Globus pallidus (tissue), 1 donor: ENCODE measurements at regions not wholly inside any gene's neighbourhood (a gene's known extent, or its start where the extent isn't known, plus 50 kb on each side); places are given as distances from the start of the nearest gene placed in this dataset.

Experiments
- DNase-seq: peaks from one replicate; pipeline ENCODE4 v3.0.0-alpha.2; 2015; ENCODE audit warnings: low spot score

- DNase-seq: no peak
These were observed 73.8 kb upstream of the SESN3 start for GRCh38 chr11:95304777-95305176.

DNA sequence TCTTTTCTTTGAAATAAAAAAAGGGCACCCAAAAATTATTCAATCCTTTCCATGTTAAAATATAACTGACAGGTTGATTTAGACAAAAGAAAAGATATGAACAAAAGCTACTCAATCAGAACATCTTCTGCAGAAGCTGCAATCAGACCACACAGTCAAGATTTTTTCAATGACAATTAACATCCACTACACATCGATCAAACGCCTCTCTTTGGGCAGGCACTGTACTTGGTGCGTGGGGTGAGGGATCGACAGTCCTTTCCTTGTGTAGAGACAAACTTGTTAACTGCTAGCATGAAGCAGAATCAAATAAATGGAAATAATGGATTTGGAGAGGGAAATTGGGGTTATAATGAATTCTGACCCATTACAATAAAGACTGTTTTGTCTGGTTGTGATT lies 71.2 kb upstream of the SESN3 start:
- no peak for DNase-seq

- DNase-seq: no peak
These were observed 70.5 kb upstream of the SESN3 start for GRCh38 chr11:95301474-95301873.

DNA sequence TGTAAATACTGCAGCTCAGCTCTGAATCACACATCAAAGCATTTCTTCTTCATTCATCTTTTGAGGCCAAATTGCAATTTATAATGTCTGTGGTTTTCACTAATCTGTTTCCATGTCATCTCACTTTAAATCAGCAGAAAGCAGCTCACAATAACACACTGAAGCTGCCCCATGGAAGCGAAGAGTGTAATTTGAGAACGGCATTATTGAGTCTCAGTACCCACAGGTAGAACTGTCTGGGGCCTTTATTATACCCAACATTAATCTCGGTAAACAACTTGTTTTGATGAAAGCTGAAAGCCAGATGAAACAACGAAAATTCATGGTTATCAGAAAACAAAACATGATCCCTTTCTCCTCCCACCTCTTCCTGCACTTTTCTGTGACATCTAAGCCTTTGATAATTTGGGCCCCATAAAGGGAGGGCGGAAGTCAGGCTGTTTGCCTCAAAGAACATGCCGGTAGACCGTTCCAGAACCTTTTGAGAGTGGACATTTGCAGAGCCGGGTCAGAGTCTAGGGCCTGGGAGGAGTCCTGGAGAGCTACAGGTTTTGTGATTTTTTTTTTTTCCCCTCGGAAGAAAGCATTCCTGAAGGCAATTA lies 68.2 kb upstream of the SESN3 start:
- no peak for DNase-seq

- DNase-seq: no peak
These were observed 66.9 kb upstream of the SESN3 start for GRCh38 chr11:95297680-95298452.

DNA sequence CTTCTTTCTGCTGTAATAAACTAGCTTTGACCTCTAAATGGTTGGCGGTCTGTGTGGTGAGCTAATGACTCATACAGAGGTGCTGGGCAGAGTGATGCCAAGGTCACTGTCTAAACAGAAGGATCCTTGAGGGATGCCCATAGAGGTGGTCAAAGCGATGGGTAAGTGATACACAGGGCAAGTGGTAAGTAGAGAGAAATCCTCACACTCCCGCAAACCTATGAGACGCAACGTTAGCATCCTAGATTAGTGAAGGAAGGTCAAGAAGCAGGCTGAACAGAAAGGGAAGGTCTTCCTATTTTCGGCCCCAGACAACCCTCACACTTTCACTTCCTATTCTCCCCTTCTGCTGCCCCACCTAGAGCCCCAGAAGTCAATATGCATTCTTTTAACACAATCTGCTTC lies 65.6 kb upstream of the SESN3 start:
- DNase-seq: no peak

DNA sequence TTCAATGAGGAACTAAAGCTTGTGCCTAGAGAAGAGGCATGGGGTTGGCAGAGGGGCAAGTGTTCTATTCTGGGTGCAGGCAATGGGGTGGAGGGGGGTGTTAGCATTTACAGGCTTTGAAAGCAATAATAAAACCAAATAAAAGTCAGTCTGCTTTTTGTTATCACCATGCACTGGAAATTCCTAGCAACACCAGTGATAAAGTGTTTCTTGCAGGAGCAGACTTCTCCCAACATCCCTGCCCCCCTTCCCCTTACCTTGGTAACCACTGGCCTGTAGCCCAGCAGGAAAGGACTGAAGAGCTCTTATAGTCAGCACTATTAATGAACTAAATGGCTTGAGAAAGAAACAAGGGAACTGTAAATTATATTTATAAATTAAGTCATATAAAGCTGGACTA lies 65.2 kb upstream of the SESN3 start:
- no peak for DNase-seq

GRCh38 chr11:95295382-95296149 lies 64.6 kb upstream of the SESN3 start:
- no peak for DNase-seq

GRCh38 chr11:95294701-95295100 lies 63.7 kb upstream of the SESN3 start:
- no peak for DNase-seq

GRCh38 chr11:95293116-95293515 lies 62.1 kb upstream of the SESN3 start:
- no peak for DNase-seq

- no peak for DNase-seq
These were observed 60.9 kb upstream of the SESN3 start for GRCh38 chr11:95291946-95292345.

GRCh38 chr11:95289378-95290101 lies 58.5 kb upstream of the SESN3 start:
- no peak for DNase-seq

GRCh38 chr11:95284057-95285052 lies 53.4 kb upstream of the SESN3 start:
- no peak for DNase-seq

DNA sequence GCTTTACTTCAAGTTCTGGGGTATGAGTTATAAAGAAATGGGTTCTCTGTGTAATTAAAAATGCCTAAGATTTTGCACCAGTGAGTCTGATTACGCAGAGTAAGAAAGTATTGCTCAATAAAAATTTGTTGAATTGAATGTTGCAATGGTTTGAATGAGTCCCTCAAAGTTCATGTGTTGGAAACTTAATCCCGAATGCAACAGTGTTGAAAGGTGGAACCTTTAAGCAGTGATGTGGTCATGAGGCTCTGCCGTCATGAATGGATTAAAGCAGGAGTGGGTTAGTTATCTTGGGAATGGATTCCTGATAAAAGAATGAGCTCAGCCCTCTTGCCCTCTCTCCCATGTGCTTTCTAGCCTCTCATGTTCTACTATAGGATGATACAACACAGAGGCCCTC lies 52.6 kb upstream of the SESN3 start:
- DNase-seq: no peak

DNA sequence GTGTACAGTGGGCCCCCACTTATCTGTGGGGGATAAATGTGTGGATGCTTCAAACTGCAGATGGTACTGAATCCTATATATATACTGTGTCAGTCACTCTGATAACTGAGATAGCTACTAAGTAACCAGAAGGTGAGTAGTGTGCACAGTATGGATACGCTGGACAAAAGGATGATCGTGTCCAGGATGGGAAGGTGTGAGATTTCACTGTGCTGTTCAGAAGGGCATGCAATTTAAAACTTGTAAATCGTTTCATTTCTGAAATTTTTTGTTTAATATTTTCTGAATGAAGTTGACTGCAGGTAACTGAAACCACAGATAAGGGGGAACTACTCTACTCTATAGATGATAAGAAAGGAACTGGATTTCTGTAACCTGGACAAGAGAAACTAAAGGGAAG lies 52.1 kb upstream of the SESN3 start:
- no peak for DNase-seq

DNA sequence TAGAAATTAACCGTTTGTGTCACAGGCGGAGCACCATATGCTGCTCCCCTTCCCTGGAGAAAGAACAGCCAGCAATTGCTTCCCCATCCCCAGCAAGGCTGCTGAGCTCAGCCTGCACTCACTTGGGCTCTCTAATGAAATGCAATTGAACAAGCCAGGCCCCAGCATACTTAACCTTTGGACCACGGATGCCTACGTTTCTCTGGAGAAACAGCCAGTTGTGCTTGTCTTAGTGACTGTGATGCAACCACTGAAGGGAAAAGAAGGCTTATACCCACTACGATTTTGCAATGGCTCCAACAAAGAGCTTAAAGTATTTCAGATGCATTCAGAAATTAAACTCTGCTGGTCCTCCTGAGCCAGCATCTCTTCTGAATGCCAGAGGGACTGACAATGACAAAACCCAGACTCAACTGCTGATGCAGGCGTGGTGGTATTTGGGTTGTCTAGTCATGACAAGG lies 51.3 kb upstream of the SESN3 start:
- DNase-seq: no peak
